B cell (primary cell): ENCODE measurements at regions not wholly inside any gene's neighbourhood (a gene's known extent, or its start where the extent isn't known, plus 50 kb on each side); places are given as distances from the start of the nearest gene placed in this dataset.

Experiments used
- ATAC-seq: fragments of 200-7000 bp; cut with Tn5 transposase; one replicate; pipeline ENCODE4 v1.10.0; 2021; ENCODE audit warnings: low read depth, mild to moderate bottlenecking, moderate number of reproducible peaks, moderate library complexity
- CTCF ChIA-PET: fragments of 350-600 bp; sonication (Branson Sonifier 250); formaldehyde crosslinking; loops from one replicate; lab custom pipeline; 2021; ENCODE audit warnings: antibody characterized with exemption, inconsistent platforms; lab: Charles Lee
- POLR2A ChIA-PET: fragments of 350-600 bp; sonication (Branson Sonifier 250); formaldehyde crosslinking; loops from one replicate; lab custom pipeline; 2021; ENCODE audit warnings: antibody characterized with exemption; lab: Charles Lee
- DNase-seq: peaks from one replicate; pipeline ENCODE4 v3.0.0; 2013
- H2AFZ ChIP-seq: 2 replicates; pipeline ENCODE4 v1.6.1; 2012; ENCODE audit warnings: mild to moderate bottlenecking, low read depth, low read length; ENCODE audit not compliant: insufficient read depth, poor library complexity, severe bottlenecking
- H3K27ac ChIP-seq, 2 donors: 1 replicate in 1 of 2; 2 replicates in 1 of 2; pipeline ENCODE4 v1.5.1; 2012 to 2013; ENCODE audit warnings: low read length in 2 of 2, mild to moderate bottlenecking in 2 of 2, moderate library complexity in 1 of 2
- H3K27me3 ChIP-seq, 4 experiments: fragments of 200-600 bp in 1 of 4; sonication (generic) in 1 of 4; replicated peaks in 1 of 4; 1 replicate in 2 of 4; 2 replicates in 2 of 4; pipeline versions ENCODE4 v1.6.1 to v1.7.0; 2013 to 2016; ENCODE audit warnings: low read length in 3 of 4, mild to moderate bottlenecking in 2 of 4, mixed read lengths in 1 of 4, moderate library complexity in 1 of 4; ENCODE audit not compliant: insufficient read depth in 4 of 4, control insufficient read depth in 3 of 4; ENCODE audit errors: control extremely low read depth in 1 of 4
- H3K36me3 ChIP-seq, 2 experiments: replicated peaks in 1 of 2; 1 replicate in 1 of 2; 2 replicates in 1 of 2; pipeline versions ENCODE4 v1.6.1 to v1.7.1; 2013; ENCODE audit warnings: low read length in 1 of 2; ENCODE audit not compliant: insufficient read depth in 2 of 2, control insufficient read depth in 1 of 2; ENCODE audit errors: control extremely low read depth in 1 of 2, extremely low read depth in 1 of 2
- H3K4me1 ChIP-seq, 2 donors: fragments of 200-600 bp in 1 of 2; sonication (generic) in 1 of 2; 1 replicate in 1 of 2; 2 replicates in 1 of 2; pipeline versions ENCODE4 v1.5.1 to v1.6.1; 2013 to 2017; ENCODE audit warnings: low read length in 2 of 2; ENCODE audit not compliant: control insufficient read depth in 2 of 2, insufficient read depth in 2 of 2
- H3K4me2 ChIP-seq: replicated peaks from 2 replicates; pipeline ENCODE3; 2012; ENCODE audit warnings: mild to moderate bottlenecking, low read depth, low read length; ENCODE audit not compliant: poor library complexity, severe bottlenecking
- H3K4me3 ChIP-seq, 5 experiments: fragments of 200-600 bp in 1 of 5; sonication (generic) in 1 of 5; 1 replicate in 3 of 5; 2 replicates in 2 of 5; pipeline versions ENCODE4 v1.5.1 to v1.7.0; 2011 to 2016; ENCODE audit warnings: low read length in 4 of 5, mild to moderate bottlenecking in 4 of 5, low read depth in 2 of 5, control low read depth in 1 of 5, moderate library complexity in 1 of 5; ENCODE audit not compliant: insufficient read depth in 1 of 5; ENCODE audit errors: control extremely low read depth in 1 of 5, extremely low read depth in 1 of 5
- H3K79me2 ChIP-seq: fragments of 200-600 bp; sonication (generic); one replicate; pipeline ENCODE4 v1.6.0; 2016; ENCODE audit warnings: low read length; ENCODE audit not compliant: control insufficient read depth, insufficient read depth
- H3K9ac ChIP-seq: fragments of 200-600 bp; sonication (generic); 2 replicates; pipeline ENCODE4 v1.6.1; 2017; ENCODE audit warnings: mild to moderate bottlenecking, low read length, moderate library complexity
- H3K9me3 ChIP-seq, 3 donors: one replicate each; pipeline versions ENCODE4 v1.6.1 to v1.7.1; 2013; ENCODE audit warnings: low read length in 2 of 3; ENCODE audit not compliant: control insufficient read depth in 2 of 3, insufficient read depth in 1 of 3; ENCODE audit errors: control extremely low read depth in 1 of 3
- H4K20me1 ChIP-seq: 2 replicates; pipeline ENCODE4 v1.6.0; 2012; ENCODE audit warnings: mild to moderate bottlenecking, low read length; ENCODE audit not compliant: insufficient read depth, control insufficient read depth, poor library complexity, severe bottlenecking
- H3K27ac Mint-ChIP-seq: one replicate; pipeline ENCODE4 v1.8.0; 2021; ENCODE audit warnings: mixed read lengths
- H3K27me3 Mint-ChIP-seq: one replicate; pipeline ENCODE4 v1.8.0; 2021; ENCODE audit warnings: mixed read lengths
- H3K4me1 Mint-ChIP-seq: one replicate; pipeline ENCODE4 v1.8.0; 2021; ENCODE audit warnings: mixed read lengths
- H3K4me3 Mint-ChIP-seq: one replicate; pipeline ENCODE4 v1.8.0; 2021; ENCODE audit warnings: mixed read lengths
- H3K9me3 Mint-ChIP-seq: one replicate; pipeline ENCODE4 v1.8.0; 2022; ENCODE audit warnings: mixed read lengths; ENCODE audit not compliant: insufficient read depth
- CTCF ChIP-seq: fragments of 200-600 bp; IDR thresholded peaks from one replicate; pipeline ENCODE4 v1.8.0; 2022; ENCODE audit warnings: antibody characterized with exemption, mild to moderate bottlenecking
- EZH2 ChIP-seq: IDR thresholded peaks from 2 replicates; pipeline ENCODE4 v1.6.1; 2012; ENCODE audit warnings: borderline replicate concordance, low read depth, mild to moderate bottlenecking, moderate library complexity, low read length; ENCODE audit not compliant: insufficient read depth, poor library complexity, severe bottlenecking
- WGBS: methylation state at CpG from one replicate; pipeline ENCODE4 v1.1.5; 2013; ENCODE audit warnings: missing lambda C conversion rate; ENCODE audit not compliant: insufficient coverage; 5-methylcytosine and 5-hydroxymethylcytosine counted together
- intact Hi-C: fragments of 100-400 bp; cut with micrococcal nuclease; formaldehyde crosslinking; loops from one replicate; pipeline ENCODE4 v1.10.0; 2022

DNA sequence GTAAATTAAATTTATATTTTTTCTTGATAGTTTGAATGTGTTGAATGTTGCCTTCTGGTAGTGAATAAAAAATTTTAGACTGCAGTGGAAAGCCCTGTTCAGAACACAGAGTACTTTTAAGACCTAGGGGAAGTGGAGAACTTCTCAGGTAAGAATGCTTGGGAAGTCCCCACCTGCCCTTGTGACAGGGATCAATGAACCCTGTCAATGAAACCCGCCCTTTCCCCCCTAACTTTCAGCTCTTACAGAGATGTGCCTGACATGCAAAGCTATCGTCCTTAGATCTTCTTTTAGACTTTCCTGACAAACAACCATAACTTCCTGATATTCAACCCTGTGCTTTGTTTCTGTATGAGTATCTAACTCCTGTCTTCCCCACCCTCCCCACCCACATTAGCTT lies 562.7 kb downstream of the TLE4 start:
- CTCF ChIA-PET, result interaction anchor here (1.2 kb wide), 1 partner anchor 41 kb away, joined by 3 read pairs; no protein-coding TSS in a partner anchor
- Histone ChIP-seq H3K36me3 (no peaks in the 10 kb centered on the region), H3K9ac (peak overlapping the region; percentile 51), H4K20me1 (no peaks in the 10 kb centered on the region), H2AFZ (peak overlapping the region; percentile 11), H3K4me3 (no peak overlapping the region), H3K4me2 (peak overlapping the region; percentile 57), H3K4me1 (peaks cover 31 to 35% of the 10 kb centered on the region in 2 donors), H3K27me3 (no peaks in the 10 kb centered on the region), H3K9me3 (peaks cover 0 to 7% (median 0%) of the 10 kb centered on the region in 3 donors), H3K27ac (peak overlapping the region; percentile 93 to 95), H3K79me2 (no peaks in the 10 kb centered on the region)
- TF ChIP-seq CTCF (no peak), EZH2 (no peak)
- H3K4me3 Mint-ChIP-seq, result peak overlapping the region; percentile 57
- H3K27me3 Mint-ChIP-seq, result no peaks in the 10 kb centered on the region
- peaks cover 42% of the 10 kb centered on the region for H3K4me1 Mint-ChIP-seq
- POLR2A ChIA-PET, result no interaction called here
- WGBS, result 0% methylated on average over 1 of the region's 2 CpGs
- ATAC-seq (peak; percentile 96), DNase-seq (peak; percentile 91)
- H3K9me3 Mint-ChIP-seq, result no peaks in the 10 kb centered on the region
- intact Hi-C loops, result loop anchor here (1.0 to 10.0 kb wide), 2 partner anchors 250 to 563 kb away; partner anchors contain the start of gene TLE4
- H3K27ac Mint-ChIP-seq, result peak overlapping the region; percentile 88

DNA sequence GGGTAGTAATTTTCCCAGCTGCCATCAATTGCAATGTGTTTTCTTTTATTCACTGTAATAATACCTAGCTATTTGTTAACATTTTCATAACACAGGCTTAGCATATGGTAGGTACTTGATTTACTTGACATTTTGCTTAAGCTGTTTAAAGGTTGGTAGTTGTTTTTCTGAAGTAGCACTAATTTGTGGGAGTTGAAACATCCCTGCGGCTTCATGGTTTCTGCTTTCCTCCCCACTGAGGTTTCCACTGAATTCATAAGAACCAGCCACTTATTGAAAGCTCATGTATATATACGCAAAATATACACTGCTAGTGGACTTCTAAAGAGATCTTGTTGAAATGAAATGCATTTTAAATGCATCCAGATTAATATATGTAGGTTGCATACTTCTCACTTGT lies 559.9 kb downstream of the TLE4 start:
- Histone ChIP-seq H3K9ac (no peak overlapping the region), H3K27ac (no peak overlapping the region), H4K20me1 (no peaks in the 10 kb centered on the region), H3K9me3 (no peaks in the 10 kb centered on the region), H3K36me3 (no peaks in the 10 kb centered on the region), H3K27me3 (no peaks in the 10 kb centered on the region), H3K4me2 (no peak overlapping the region), H3K4me1 (peaks cover 26 to 35% of the 10 kb centered on the region in 2 donors), H2AFZ (no peak overlapping the region), H3K4me3 (no peak overlapping the region), H3K79me2 (no peaks in the 10 kb centered on the region)
- H3K4me1 Mint-ChIP-seq, result peaks cover 37% of the 10 kb centered on the region
- ATAC-seq (no peak), DNase-seq (no peak)
- no peaks in the 10 kb centered on the region for H3K27me3 Mint-ChIP-seq
- no peak overlapping the region for H3K4me3 Mint-ChIP-seq
- no peaks in the 10 kb centered on the region for H3K9me3 Mint-ChIP-seq
- TF ChIP-seq EZH2 (no peak), CTCF (no peak)
- ChIA-PET CTCF (interaction anchor here (1.0 kb wide), 1 partner anchor 45 kb away, joined by 3 read pairs; no protein-coding TSS in a partner anchor), POLR2A (no interaction called here)
- WGBS, result 100% methylated on average over 1 of the region's 2 CpGs
- intact Hi-C loops, result loop anchor here (10.0 kb wide), 1 partner anchor 247 kb away; no protein-coding TSS in a partner anchor
- H3K27ac Mint-ChIP-seq, result no peak overlapping the region
